GM12878 (cell line): ENCODE measurements at regions not wholly inside any gene's neighbourhood (a gene's known extent, or its start where the extent isn't known, plus 50 kb on each side); places are given as distances from the start of the nearest gene placed in this dataset.

Experiments used
- ATAC-seq: fragments of 200-7000 bp; cut with Tn5 transposase; 3 replicates; pipeline ENCODE4 v1.9.1; 2020; ENCODE audit warnings: mild to moderate bottlenecking, moderate library complexity
- BruUV-seq: library from RNA; stranded (reverse); fragments of 400-500 nt; replicated peaks from 2 replicates; lab custom pipeline; 2021; lab: Mats Ljungman, UMichigan
- CTCF ChIA-PET: fragments of 300-600 bp; sonication (Branson Sonifier 250); formaldehyde crosslinking; extraction: SDS; loops from one replicate; lab custom pipeline; 2021; ENCODE audit warnings: inconsistent platforms; lab: Yijun Ruan, JAX
- POLR2A ChIA-PET: fragments of 350-600 bp; formaldehyde crosslinking; extraction: SDS; loops from one replicate; lab custom pipeline; 2021; ENCODE audit warnings: inconsistent platforms; lab: Charles Lee
- RAD21 ChIA-PET: fragments of 300-600 bp; sonication (Branson Sonifier 250); formaldehyde crosslinking; loops from one replicate; lab custom pipeline; 2023; ENCODE audit warnings: antibody characterized with exemption; ENCODE audit not compliant: unreplicated experiment; lab: Charles Lee
- SMC1A ChIA-PET: fragments of 300-600 bp; sonication (Branson Sonifier 250); formaldehyde crosslinking; loops from one replicate; lab custom pipeline; 2023; ENCODE audit not compliant: unreplicated experiment, uncharacterized antibody; lab: Charles Lee
- DNase-seq: peaks from one replicate; pipeline ENCODE4 v3.0.0-alpha.2; 2011; ENCODE audit warnings: low read depth, low spot score
- FAIRE-seq: peaks from 3 replicates; lab custom pipeline; 2011; peaks lifted over from hg19 to GRCh38; lab: Jason Lieb, UNC
- H2AFZ ChIP-seq: 2 replicates; pipeline ENCODE4 v1.6.0; 2011; ENCODE audit warnings: low read depth, low read length, control low read depth; ENCODE audit not compliant: control insufficient read depth
- H3K27ac ChIP-seq: 2 replicates; pipeline ENCODE4 v1.5.1; 2011; ENCODE audit warnings: control low read depth; ENCODE audit not compliant: control insufficient read depth, insufficient read depth
- H3K27me3 ChIP-seq, 2 experiments: replicated peaks in 1 of 2; 2 replicates each; pipeline versions ENCODE4 v1.6.0 to v1.6.1; 2011; ENCODE audit warnings: low read length in 1 of 2; ENCODE audit not compliant: control insufficient read depth in 2 of 2, insufficient read depth in 2 of 2
- H3K36me3 ChIP-seq, 2 experiments: 2 replicates each; pipeline ENCODE4 v1.5.1; 2011; ENCODE audit warnings: low read length in 1 of 2; ENCODE audit not compliant: control insufficient read depth in 2 of 2, insufficient read depth in 2 of 2
- H3K4me1 ChIP-seq: 2 replicates; pipeline ENCODE4 v1.6.1; 2011; ENCODE audit warnings: mild to moderate bottlenecking, low read length, moderate library complexity, mixed read lengths; ENCODE audit not compliant: control insufficient read depth, insufficient read depth
- H3K4me2 ChIP-seq: 2 replicates; pipeline ENCODE4 v1.6.0; 2011; ENCODE audit warnings: control low read depth; ENCODE audit not compliant: control insufficient read depth, insufficient read depth
- H3K4me3 ChIP-seq: fragments of 200-600 bp; sonication (generic); 2 replicates; pipeline ENCODE4 v1.5.1; 2016
- H3K79me2 ChIP-seq: 2 replicates; pipeline ENCODE4 v1.6.0; 2011; ENCODE audit warnings: low read length; ENCODE audit not compliant: control insufficient read depth, insufficient read depth
- H3K9ac ChIP-seq: 2 replicates; pipeline ENCODE4 v1.8.0; 2011; ENCODE audit warnings: low read length, control low read depth, mixed read lengths; ENCODE audit not compliant: control insufficient read depth, insufficient read depth
- H3K9me3 ChIP-seq: replicated peaks from 3 replicates; pipeline ENCODE4 v1.5.1; 2011; ENCODE audit warnings: mild to moderate bottlenecking, low read length; ENCODE audit not compliant: control insufficient read depth, insufficient read depth
- H4K20me1 ChIP-seq: 2 replicates; pipeline ENCODE4 v1.6.0; 2011; ENCODE audit not compliant: control insufficient read depth, insufficient read depth
- BACH1 ChIP-seq: fragments of 450-650 bp; IDR thresholded peaks from 2 replicates; pipeline ENCODE4 v1.6.1; 2017; ENCODE audit warnings: mild to moderate bottlenecking, borderline replicate concordance
- EGR1 ChIP-seq, 2 experiments: IDR thresholded peaks; 1 replicate in 1 of 2; 2 replicates in 1 of 2; pipeline ENCODE4 v1.6.1; 2011 to 2012; ENCODE audit warnings: low read depth in 2 of 2, low read length in 2 of 2, borderline replicate concordance in 1 of 2, mild to moderate bottlenecking in 1 of 2, moderate library complexity in 1 of 2
- HCFC1 ChIP-seq: fragments of 150-350 bp; IDR thresholded peaks from 2 replicates; pipeline ENCODE4 v1.6.1; 2014; ENCODE audit warnings: low read length
- IRF3 ChIP-seq: fragments of 450-650 bp; IDR thresholded peaks from 2 replicates; pipeline ENCODE4 v1.6.1; 2014; ENCODE audit warnings: mild to moderate bottlenecking
- NFYB ChIP-seq: IDR thresholded peaks from 2 replicates; pipeline ENCODE4 v1.6.1; 2011; ENCODE audit warnings: low read depth, mild to moderate bottlenecking, low read length, improper control_type of control experiment, moderate library complexity; ENCODE audit not compliant: insufficient read depth
- NR2F1 ChIP-seq: fragments of 450-650 bp; conservative IDR thresholded peaks from 2 replicates; pipeline ENCODE4 v1.6.1; 2017; ENCODE audit warnings: mild to moderate bottlenecking
- PAX8 ChIP-seq: fragments of 450-650 bp; IDR thresholded peaks from 2 replicates; pipeline ENCODE4 v1.6.1; 2017; ENCODE audit warnings: mild to moderate bottlenecking, moderate library complexity
- SP1 ChIP-seq: IDR thresholded peaks from one replicate; pipeline ENCODE4 v1.6.1; 2011; ENCODE audit warnings: low read depth, low read length
- SUZ12 ChIP-seq: fragments of 200-600 bp; sonication (generic); IDR thresholded peaks from one replicate; pipeline ENCODE4 v1.6.1; 2018; ENCODE audit warnings: antibody characterized with exemption, mild to moderate bottlenecking; ENCODE audit not compliant: unreplicated experiment
- ZNF592 ChIP-seq: fragments of 450-650 bp; IDR thresholded peaks from 2 replicates; pipeline ENCODE4 v1.6.1; 2017; ENCODE audit warnings: mild to moderate bottlenecking, moderate library complexity
- ZNF622 ChIP-seq: fragments of 450-650 bp; IDR thresholded peaks from 2 replicates; pipeline ENCODE4 v1.6.1; 2017; ENCODE audit warnings: mild to moderate bottlenecking, inconsistent platforms
- WGBS: methylation state at CpG from one replicate; pipeline ENCODE4 v1.1.6; 2016; ENCODE audit warnings: low lambda C conversion rate; ENCODE audit not compliant: insufficient replicate concordance, insufficient coverage; ENCODE audit errors: missing lambda C conversion rate; 5-methylcytosine and 5-hydroxymethylcytosine counted together
- in situ Hi-C: fragments of 300-500 bp; cut with MboI; formaldehyde crosslinking; loops from 9 replicates; pipeline ENCODE4 v1.14.3; 2018; ENCODE audit warnings: mixed read lengths
- intact Hi-C: fragments of 100-400 bp; cut with micrococcal nuclease; formaldehyde crosslinking; loops from one replicate; pipeline ENCODE4 v1.14.2; 2022; ENCODE audit not compliant: unreplicated experiment
- TF ChIP-seq, protein P1 (sequence below): IDR thresholded peaks from 2 replicates; pipeline ENCODE4 v1.6.1; 2012; ENCODE audit warnings: low read depth, low read length, improper control_type of control experiment

DNA sequence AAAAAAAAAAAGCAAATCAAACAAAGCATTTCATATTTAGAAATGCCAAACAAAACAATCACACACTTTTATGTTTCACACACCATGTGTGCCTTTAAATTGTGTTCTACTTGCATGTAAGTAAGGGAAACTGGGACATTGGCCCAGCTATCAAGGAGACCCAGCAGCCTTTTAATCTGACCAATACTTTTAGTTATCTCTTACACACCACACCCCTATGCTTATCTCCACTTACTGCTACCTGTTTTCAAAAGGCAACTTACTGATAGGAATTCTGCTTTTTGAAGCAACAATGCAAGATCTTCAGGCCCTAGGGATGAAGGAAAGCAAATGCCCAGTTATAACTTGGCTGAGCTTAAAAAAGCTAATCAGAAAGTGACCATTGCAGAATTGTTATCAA, 1244.8 kb upstream of the SORCS1 start:
- ChIA-PET SMC1A (no interaction called here), CTCF (no interaction called here), POLR2A (no interaction called here), RAD21 (no interaction called here)
- intact Hi-C loops: no loop called here
- in situ Hi-C loops: no loop called here
- Histone ChIP-seq H3K9me3 (no peaks in the 10 kb centered on the region), H3K4me1 (no peaks in the 10 kb centered on the region), H3K36me3 (no peaks in the 10 kb centered on the region), H3K79me2 (no peaks in the 10 kb centered on the region), H3K4me3 (no peak overlapping the region), H2AFZ (no peak overlapping the region), H3K4me2 (no peak overlapping the region), H3K9ac (no peak overlapping the region), H4K20me1 (no peaks in the 10 kb centered on the region), H3K27ac (no peak overlapping the region), H3K27me3 (no peaks in the 10 kb centered on the region)
- no TSS peak for BruUV-seq
- FAIRE-seq: no peak
- no peak for DNase-seq
- ATAC-seq: no peak
- no peak for TF ChIP-seq PAX8
- no peak for TF ChIP-seq SUZ12
- TF ChIP-seq HCFC1: no peak

- Histone ChIP-seq H3K4me3 (no peak overlapping the region), H3K4me2 (no peak overlapping the region), H3K79me2 (no peaks in the 10 kb centered on the region), H3K4me1 (no peaks in the 10 kb centered on the region), H3K9me3 (no peaks in the 10 kb centered on the region), H3K27me3 (no peaks in the 10 kb centered on the region), H2AFZ (no peak overlapping the region), H4K20me1 (no peaks in the 10 kb centered on the region), H3K36me3 (no peaks in the 10 kb centered on the region), H3K27ac (no peak overlapping the region), H3K9ac (no peak overlapping the region)
- in situ Hi-C loops: no loop called here
- ATAC-seq (no peak), FAIRE-seq (no peak), DNase-seq (no peak)
- BruUV-seq: no TSS peak
- 92% methylated on average over 1 of the region's 1 CpG for WGBS
- RAD21 ChIA-PET: no interaction called here
- POLR2A ChIA-PET: no interaction called here
- intact Hi-C loops: no loop called here
- CTCF ChIA-PET: no interaction called here
- SMC1A ChIA-PET: no interaction called here
- TF ChIP-seq, protein P1, sequence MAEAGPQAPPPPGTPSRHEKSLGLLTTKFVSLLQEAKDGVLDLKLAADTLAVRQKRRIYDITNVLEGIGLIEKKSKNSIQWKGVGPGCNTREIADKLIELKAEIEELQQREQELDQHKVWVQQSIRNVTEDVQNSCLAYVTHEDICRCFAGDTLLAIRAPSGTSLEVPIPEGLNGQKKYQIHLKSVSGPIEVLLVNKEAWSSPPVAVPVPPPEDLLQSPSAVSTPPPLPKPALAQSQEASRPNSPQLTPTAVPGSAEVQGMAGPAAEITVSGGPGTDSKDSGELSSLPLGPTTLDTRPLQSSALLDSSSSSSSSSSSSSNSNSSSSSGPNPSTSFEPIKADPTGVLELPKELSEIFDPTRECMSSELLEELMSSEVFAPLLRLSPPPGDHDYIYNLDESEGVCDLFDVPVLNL: no peak
- no peak for TF ChIP-seq ZNF622
- TF ChIP-seq NFYB: no peak
- TF ChIP-seq EGR1 (IDR thresholded peaks at IDR 0.05; ENCODE audit: borderline replicate concordance in 1 of 2, low read depth in 2 of 2, low read length in 2 of 2): no peak
- TF ChIP-seq IRF3: no peak
- no peak for TF ChIP-seq SP1
- TF ChIP-seq BACH1: no peak
- TF ChIP-seq ZNF592: no peak
- no peak for TF ChIP-seq NR2F1
Observed at GRCh38 chr10:108404155-108404554, 1239.6 kb upstream of the SORCS1 start.
